DND-41 (cell line): ENCODE measurements at regions not wholly inside any gene's neighbourhood (a gene's known extent, or its start where the extent isn't known, plus 50 kb on each side); places are given as distances from the start of the nearest gene placed in this dataset.

Experiments used
- ATAC-seq: fragments of 200-7000 bp; cut with Tn5 transposase; 3 replicates; pipeline ENCODE4 v1.9.1; 2021; ENCODE audit warnings: low read depth; ENCODE audit not compliant: insufficient read depth
- DNase-seq: peaks from one replicate; pipeline ENCODE4 v3.0.0-alpha.2; 2020
- H2AFZ ChIP-seq: 2 replicates; pipeline ENCODE4 v1.6.0; 2012; ENCODE audit warnings: low read depth, low read length
- H3K27ac ChIP-seq: 2 replicates; pipeline ENCODE4 v1.5.1; 2012; ENCODE audit warnings: low read length, inconsistent platforms
- H3K27me3 ChIP-seq: fragments of 200-600 bp; sonication (generic); 2 replicates; pipeline ENCODE4 v1.6.0; 2012; ENCODE audit warnings: low read length, mild to moderate bottlenecking, inconsistent platforms; ENCODE audit not compliant: insufficient read depth, poor library complexity
- H3K36me3 ChIP-seq: 2 replicates; pipeline ENCODE4 v1.5.1; 2012; ENCODE audit warnings: low read length, inconsistent platforms; ENCODE audit not compliant: insufficient read depth
- H3K4me1 ChIP-seq: 2 replicates; pipeline ENCODE4 v1.5.1; 2012; ENCODE audit warnings: mild to moderate bottlenecking, low read length; ENCODE audit not compliant: insufficient read depth
- H3K4me2 ChIP-seq: 2 replicates; pipeline ENCODE4 v1.6.0; 2012; ENCODE audit warnings: mild to moderate bottlenecking, moderate library complexity, low read length, inconsistent platforms; ENCODE audit not compliant: insufficient read depth
- H3K4me3 ChIP-seq, 2 experiments: fragments of 200-600 bp in 1 of 2; shearing (Covaris generic) in 1 of 2; 2 replicates each; pipeline ENCODE4 v1.5.1; 2012 to 2016; ENCODE audit warnings: inconsistent platforms in 2 of 2, low read length in 2 of 2, mild to moderate bottlenecking in 2 of 2, low read depth in 1 of 2, moderate library complexity in 1 of 2
- H3K79me2 ChIP-seq: 2 replicates; pipeline ENCODE4 v1.6.0; 2012; ENCODE audit warnings: low read length, inconsistent platforms; ENCODE audit not compliant: insufficient read depth
- H3K9ac ChIP-seq: 2 replicates; pipeline ENCODE4 v1.6.0; 2012; ENCODE audit warnings: low read depth, mild to moderate bottlenecking, inconsistent platforms, low read length, moderate library complexity
- H3K9me3 ChIP-seq: 2 replicates; pipeline ENCODE4 v1.5.1; 2012; ENCODE audit warnings: low read length, moderate library complexity, mild to moderate bottlenecking, inconsistent platforms; ENCODE audit not compliant: insufficient read depth, severe bottlenecking
- H4K20me1 ChIP-seq: 2 replicates; pipeline ENCODE4 v1.6.0; 2012; ENCODE audit warnings: low read length; ENCODE audit not compliant: insufficient read depth
- EZH2 ChIP-seq: IDR thresholded peaks from 3 replicates; pipeline ENCODE4 v1.6.1; 2012; ENCODE audit warnings: borderline replicate concordance, low read depth, mild to moderate bottlenecking, moderate library complexity, low read length, inconsistent platforms; ENCODE audit not compliant: severe bottlenecking
- TF ChIP-seq, protein P1 (sequence below): IDR thresholded peaks from 2 replicates; pipeline ENCODE4 v1.5.1; 2012; ENCODE audit warnings: borderline replicate concordance, low read length, moderate library complexity, mild to moderate bottlenecking; ENCODE audit not compliant: poor library complexity, severe bottlenecking; ENCODE audit errors: extremely low read depth

DNA sequence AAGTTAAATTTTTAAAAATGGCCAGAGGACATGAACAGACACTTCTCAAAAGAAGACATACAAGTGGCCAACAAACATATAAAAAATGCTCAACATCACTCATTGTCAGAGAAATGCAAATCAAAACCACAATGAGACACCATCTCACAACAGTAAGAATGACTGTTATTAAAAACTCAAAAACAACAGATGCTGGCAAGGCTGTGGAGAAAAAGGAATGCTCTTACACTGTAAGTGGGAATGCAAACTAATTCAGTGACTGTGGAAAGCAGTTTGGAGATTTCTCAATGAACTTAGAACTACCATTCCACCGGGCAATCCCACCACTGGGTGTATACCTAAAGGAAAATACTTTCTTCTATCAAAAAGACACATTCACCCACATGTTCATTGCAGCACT lies 168.5 kb upstream of the PIK3R1 start:
- Histone ChIP-seq H3K4me3 (no peak overlapping the region), H3K4me1 (no peaks in the 10 kb centered on the region), H3K4me2 (no peak overlapping the region), H4K20me1 (no peaks in the 10 kb centered on the region), H3K9ac (no peak overlapping the region), H3K27ac (no peak overlapping the region), H3K36me3 (no peaks in the 10 kb centered on the region), H2AFZ (no peak overlapping the region), H3K79me2 (no peaks in the 10 kb centered on the region), H3K9me3 (peaks cover 20% of the 10 kb centered on the region), H3K27me3 (no peaks in the 10 kb centered on the region)
- no peak for ATAC-seq
- no peak for DNase-seq
- TF ChIP-seq, protein P1, sequence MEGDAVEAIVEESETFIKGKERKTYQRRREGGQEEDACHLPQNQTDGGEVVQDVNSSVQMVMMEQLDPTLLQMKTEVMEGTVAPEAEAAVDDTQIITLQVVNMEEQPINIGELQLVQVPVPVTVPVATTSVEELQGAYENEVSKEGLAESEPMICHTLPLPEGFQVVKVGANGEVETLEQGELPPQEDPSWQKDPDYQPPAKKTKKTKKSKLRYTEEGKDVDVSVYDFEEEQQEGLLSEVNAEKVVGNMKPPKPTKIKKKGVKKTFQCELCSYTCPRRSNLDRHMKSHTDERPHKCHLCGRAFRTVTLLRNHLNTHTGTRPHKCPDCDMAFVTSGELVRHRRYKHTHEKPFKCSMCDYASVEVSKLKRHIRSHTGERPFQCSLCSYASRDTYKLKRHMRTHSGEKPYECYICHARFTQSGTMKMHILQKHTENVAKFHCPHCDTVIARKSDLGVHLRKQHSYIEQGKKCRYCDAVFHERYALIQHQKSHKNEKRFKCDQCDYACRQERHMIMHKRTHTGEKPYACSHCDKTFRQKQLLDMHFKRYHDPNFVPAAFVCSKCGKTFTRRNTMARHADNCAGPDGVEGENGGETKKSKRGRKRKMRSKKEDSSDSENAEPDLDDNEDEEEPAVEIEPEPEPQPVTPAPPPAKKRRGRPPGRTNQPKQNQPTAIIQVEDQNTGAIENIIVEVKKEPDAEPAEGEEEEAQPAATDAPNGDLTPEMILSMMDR, result no peak
- no peak for TF ChIP-seq EZH2

DNA sequence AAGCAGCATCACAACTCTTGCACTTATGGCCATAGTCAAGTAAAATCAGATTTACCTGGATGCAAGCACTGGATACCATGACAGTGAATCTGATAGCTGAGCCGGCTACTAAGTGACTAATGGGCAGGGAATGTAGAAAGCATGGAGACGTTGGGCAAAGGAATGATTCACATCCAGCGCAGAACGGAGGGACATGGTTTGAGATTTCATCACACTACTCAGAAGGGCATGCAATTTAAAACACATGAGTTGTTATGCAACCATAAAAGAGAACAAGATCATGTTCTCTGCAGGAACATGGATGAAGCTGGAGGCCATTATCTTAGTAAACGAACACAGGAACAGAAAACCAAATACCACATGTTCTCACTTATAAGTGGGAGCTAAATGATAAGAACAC lies 169.1 kb upstream of the PIK3R1 start:
- TF ChIP-seq, protein P1, result no peak

DNA sequence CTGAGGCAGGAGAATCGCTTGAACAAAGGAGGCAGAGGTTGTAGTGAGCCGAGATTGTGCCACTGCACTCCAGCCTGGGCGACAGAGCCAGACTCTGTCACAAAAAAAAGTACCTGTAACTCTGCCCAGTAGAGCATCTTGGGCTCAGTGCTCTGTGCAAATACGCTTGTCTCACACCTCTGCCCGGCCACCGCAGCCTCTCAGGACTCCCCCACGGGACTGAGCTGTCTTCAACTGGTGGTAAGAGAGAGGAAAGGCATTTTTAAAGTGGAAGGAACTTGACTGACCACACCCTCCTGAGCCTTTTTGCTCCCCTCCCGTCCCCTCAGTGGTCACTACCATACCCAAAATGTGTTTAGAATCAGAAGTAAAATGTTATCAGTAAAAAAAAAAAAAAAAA lies 174.3 kb upstream of the PIK3R1 start:
- Histone ChIP-seq H3K4me1 (no peaks in the 10 kb centered on the region), H3K4me3 (no peak overlapping the region), H3K27ac (no peak overlapping the region), H3K4me2 (no peak overlapping the region), H3K9ac (no peak overlapping the region), H4K20me1 (no peaks in the 10 kb centered on the region), H3K27me3 (no peaks in the 10 kb centered on the region), H3K79me2 (no peaks in the 10 kb centered on the region), H2AFZ (no peak overlapping the region), H3K36me3 (no peaks in the 10 kb centered on the region), H3K9me3 (peaks cover 1% of the 10 kb centered on the region)
- DNase-seq (no peak), ATAC-seq (no peak)
- TF ChIP-seq EZH2, result no peak
- TF ChIP-seq, protein P1, result no peak

More for the DNA sequence above, 169.1 kb upstream of the PIK3R1 start:
- DNase-seq (no peak), ATAC-seq (no peak)
- no peak overlapping the region for H2AFZ ChIP-seq
- no peaks in the 10 kb centered on the region for H3K27me3 ChIP-seq
- H3K4me1 ChIP-seq, result no peaks in the 10 kb centered on the region
- no peaks in the 10 kb centered on the region for H3K79me2 ChIP-seq
- H3K36me3 ChIP-seq, result no peaks in the 10 kb centered on the region
- H3K9me3 ChIP-seq, result peaks cover 20% of the 10 kb centered on the region
- H3K4me2 ChIP-seq, result no peak overlapping the region
- no peak overlapping the region for H3K9ac ChIP-seq
- H3K27ac ChIP-seq, result no peak overlapping the region
- H3K4me3 ChIP-seq, result no peak overlapping the region
- H4K20me1 ChIP-seq, result no peaks in the 10 kb centered on the region

DNA sequence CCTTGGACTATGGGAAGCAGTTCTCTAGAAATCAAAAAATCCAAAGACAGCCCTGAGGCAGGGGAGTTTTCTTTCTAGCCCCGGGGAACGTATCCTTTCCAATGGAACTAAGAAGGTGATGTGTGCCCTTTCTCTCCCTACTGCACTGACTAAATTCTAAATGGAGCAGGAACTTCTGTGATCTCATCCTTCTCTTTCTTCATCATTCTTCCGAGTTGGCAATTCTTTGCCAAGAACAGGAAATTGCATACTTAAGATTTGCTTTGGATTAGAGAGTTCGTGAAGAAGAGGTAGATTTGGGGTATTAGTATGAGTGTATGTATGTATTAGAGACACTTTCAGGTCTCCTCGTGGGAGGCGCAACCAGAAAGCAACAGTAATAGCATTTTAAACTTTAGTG lies 178.0 kb upstream of the PIK3R1 start:
- Histone ChIP-seq H3K79me2 (no peaks in the 10 kb centered on the region), H3K9ac (no peak overlapping the region), H4K20me1 (no peaks in the 10 kb centered on the region), H2AFZ (no peak overlapping the region), H3K4me2 (no peak overlapping the region), H3K36me3 (no peaks in the 10 kb centered on the region), H3K9me3 (no peaks in the 10 kb centered on the region), H3K4me1 (no peaks in the 10 kb centered on the region), H3K27me3 (no peaks in the 10 kb centered on the region), H3K27ac (no peak overlapping the region), H3K4me3 (no peak overlapping the region)
- ATAC-seq (no peak), DNase-seq (no peak)
- no peak for TF ChIP-seq EZH2
- TF ChIP-seq, protein P1, result no peak
